Hindlimb muscle (tissue), 1 donor: ENCODE measurements at regions not wholly inside any gene's neighbourhood (a gene's known extent, or its start where the extent isn't known, plus 50 kb on each side); places are given as distances from the start of the nearest gene placed in this dataset.
"Not testable (repeated sequence)": the region's sequence is repeated elsewhere in the genome, so short reads cannot be mapped to it uniquely, and the experiment has no call there.

Source experiments
- DNase-seq: peaks from one replicate; pipeline ENCODE4 v3.0.0-alpha.2; 2013

DNA sequence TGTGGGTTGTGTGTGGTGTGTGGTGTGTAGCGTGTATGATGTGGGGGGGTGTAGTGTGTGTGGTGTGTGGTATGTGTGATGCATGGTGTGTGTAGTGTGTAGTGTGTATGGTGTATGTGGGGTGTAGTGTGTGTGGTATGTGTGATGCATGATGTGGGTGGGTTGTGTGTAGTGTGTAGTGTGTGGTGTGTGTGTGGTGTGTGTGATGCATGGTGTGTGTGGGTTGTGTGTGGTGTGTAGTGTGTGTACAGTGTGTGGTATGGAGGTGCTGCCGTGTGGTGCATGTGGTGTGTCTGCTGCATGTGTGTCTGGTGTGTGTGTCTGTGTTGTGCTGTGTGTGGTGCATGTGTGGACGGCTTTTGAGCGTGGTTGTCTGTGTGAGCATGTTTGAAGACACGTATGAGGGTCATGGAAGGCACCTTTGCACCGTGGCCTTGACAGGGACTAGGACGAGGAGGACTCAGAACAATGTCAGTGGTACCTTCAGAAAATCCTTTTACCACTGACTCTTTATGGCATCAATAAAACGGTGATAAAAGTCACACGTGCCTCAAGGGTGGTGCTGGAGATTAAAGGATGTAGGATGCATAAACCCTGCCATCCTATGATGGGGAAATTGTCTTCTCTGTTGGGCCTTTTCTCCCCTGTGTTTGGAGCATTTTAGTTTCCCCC is 328.7 kb upstream of the B3GAT1 start:
- no peak for DNase-seq

DNA sequence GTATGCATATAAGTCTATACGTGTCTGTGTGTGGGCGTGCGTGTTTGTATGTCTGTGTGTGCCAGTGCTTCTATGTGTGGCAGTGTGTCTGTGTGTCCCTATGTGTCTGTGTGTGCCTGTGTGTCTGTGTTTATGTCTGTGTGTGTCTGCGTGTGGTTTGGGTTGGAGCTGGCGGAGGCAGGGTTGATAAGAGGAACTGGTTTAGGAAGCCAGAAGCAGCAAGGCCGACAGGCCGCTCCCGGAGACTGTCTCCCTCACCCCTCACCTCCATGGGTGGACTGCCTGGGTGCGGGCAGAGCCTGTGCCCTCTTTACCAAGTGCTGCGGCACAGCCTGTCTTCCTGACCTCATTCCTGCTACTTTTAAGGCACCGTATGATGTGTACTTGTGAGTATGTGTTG is 327.1 kb upstream of the B3GAT1 start:
- no peak for DNase-seq

DNA sequence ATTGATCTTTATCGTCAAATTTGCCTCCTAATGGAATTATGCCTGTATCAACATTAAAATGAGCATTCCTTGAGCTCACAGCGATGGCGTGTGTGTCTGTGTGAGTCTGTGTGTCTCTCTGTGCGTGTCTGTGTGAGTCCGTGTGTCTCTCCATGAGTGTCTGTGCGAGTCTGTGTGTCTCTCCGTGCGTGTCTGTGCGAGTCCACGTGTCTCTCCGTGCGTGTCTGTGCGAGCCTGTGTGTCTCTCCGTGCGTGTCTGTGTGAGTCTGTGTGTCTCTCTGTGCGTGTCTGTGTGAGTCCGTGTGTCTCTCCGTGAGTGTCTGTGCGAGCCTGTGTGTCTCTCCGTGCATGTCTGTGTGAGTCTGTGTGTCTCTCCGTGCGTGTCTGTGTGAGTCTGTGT is 326.5 kb upstream of the B3GAT1 start:
- DNase-seq = no peak

DNA sequence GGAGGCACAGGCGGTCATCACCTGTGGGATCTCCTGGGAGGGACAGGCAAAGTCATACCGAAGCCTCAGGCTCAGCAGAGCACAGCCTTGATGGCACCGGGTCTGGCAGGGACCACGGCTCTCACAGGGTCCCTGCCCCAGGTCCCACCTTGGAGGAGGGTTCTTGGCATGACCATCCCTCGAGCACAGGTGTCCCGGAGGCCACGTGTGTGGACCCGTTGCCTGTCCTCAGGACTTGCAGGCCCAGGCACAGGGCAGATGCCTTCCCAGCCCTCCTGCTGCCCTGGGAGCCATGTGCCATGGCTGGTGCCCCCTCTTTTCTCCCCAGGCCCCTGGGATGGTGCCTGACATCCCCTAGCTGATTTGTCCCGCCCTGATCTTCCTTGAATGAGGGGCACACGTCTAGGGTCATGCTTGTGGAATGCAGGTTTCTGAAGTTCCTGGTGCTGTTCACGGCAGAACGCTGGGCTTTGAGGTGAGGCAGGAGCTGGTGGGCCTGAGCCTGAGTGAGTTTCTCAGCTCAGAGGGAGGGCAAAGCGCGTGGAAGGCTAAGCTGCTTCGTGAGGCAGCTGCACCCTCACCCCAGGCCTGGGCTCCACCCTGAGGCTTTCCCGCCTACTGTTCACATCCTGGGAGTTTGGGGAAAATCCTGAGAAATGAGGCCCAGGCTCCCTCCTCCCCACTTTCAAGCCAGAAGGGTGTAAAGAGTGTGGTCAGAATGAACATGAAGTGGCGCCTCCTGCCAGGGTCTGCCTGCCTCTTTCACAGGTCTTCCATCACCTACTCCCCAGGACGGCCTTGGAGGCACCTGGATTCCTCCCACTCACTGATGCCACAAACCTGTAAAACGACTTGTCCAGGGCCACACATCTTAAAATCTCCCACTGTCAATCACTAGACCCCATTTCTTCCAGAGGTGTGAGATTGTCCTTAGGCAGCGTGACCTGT is 325.8 kb upstream of the B3GAT1 start:
- DNase-seq = no peak

DNA sequence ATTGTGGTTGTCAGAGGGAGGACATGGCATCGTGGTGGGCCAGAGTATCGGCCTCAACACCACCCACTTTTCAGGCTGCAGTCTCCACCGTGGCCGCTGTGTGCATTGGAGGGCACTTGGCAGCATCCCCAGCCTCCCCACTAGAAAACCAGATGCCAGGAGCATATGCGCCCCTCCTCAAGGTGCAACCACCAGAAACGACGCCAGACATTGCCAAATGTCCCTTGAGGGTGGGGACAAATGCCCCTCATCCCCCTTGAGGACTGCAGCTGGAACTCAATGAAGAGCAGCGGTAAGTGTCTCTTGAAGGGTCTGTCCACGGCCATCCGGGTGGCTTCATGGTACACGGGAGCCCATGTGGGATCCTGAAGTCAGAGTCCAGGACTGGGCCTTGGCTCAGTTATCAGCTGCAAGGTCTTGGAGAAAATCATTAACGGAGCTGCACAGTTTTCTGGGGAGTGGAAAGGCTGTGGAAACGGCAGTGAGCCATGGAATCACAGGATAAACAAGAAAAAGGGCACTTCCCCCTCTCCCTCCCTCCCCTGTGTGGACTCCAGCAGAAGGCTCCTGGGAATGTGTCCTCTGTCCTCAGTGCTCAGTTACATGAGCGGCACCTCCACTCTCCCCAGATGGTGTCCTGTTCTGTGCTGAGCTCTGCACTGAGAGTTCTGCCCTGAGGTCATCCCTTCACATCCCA is 324.4 kb upstream of the B3GAT1 start:
- DNase-seq = no peak

DNA sequence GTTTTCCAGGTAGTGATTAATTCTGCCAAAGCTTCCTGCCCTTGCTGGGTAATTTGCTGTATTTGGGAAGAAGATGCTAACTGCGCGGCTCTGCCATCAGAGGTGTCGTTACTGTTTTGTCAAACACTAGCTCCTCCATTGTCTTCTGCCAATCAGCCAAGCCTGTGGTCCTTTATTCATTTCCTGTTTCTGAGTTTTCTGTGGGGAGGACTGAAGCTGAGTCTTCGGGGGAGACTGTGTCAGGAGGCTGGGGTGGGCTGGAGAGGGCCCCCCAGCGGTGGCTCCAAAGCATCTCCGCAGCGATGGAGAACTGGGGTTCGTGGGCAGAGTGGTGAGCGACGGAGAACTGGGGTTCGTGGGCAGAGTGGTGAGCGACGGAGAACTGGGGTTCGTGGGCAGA is 322.9 kb upstream of the B3GAT1 start:
- DNase-seq = no peak

DNA sequence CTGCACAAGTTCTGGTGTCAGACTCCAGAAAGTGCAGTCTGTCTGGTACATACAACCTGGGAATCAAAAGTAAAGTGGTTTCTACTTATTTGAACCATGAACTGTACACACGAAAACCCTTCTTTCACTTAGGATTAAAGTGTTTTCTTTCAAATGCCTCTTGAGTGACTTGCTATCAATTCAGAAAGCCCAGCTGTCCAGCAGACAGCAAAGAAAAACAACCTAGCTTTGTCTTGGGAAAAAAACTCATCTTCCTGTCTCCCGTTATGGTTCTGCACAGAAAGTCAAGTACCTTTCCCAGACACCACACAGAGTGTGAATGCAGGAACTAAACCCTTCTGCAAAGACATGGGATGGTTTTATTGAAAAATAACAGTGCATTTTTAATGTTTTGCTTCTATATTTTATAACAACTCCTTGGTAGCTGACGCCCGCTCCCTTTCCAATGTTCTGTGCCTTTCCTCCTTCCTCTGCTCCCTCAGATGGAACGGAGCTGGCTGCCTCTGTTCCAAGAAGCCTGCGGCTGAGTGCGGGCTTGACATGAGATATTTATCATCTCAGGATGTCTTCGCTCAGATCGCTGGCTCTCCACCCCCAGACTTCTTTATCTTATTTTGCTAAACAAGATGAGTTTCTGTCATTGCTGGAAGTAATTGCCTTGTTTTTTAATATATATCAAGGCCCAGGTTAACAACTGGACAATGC is 322.3 kb upstream of the B3GAT1 start:
- DNase-seq = no peak

DNA sequence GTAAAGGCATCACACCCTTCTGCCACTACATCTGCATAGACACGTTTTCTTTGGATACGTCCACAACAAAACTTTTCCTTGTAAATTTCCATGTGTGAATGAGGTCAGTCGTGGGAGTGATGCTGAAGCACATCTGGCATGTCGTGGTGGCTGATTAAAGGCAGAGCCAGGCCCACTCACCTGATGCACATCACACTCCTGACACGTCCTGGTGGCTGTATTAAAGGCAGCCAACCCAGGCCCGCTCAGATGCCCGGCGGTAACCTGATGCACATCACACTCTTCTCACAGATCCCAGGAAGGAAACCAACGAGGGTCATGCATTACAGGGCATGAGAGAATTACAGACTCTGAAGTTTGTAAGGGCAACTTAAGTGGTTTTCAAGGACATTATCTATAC is 321.6 kb upstream of the B3GAT1 start:
- no peak for DNase-seq

DNA sequence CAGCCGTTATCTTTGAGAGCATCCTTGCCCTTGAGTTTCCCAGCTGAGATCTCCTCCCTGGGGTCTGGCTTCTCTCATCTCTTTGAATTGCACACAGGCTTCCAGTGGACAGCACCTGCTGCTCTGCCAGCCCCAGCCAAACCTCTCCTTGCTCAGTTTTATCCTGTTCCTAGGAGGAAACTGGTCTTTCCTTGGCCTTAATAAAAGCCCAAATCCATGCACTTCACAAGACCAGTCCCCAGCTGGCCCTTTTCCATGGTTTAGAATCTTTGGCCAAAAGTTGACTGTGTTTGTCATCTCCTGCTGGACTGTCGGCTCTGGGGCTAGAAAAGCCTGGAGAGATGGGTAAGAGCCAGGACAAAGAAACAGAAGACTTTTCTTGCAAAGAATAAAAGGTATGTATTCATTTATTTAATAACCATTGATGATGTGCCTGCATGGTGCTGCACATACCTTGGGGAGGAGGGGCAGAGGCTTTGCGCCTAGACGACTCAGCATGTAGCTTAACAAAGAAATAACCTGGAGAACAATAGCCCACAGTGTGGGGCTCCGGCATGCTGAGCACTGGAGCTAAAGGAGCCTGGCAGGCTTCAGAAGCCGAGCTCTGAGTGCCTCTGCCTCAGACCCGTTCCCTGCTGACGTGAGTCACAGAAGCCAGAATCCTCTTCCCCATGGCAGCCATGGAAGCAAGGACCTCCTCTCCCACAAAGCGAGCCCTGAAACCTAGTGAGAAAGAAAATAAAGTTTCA is 319.3 kb upstream of the B3GAT1 start:
- no peak for DNase-seq

DNA sequence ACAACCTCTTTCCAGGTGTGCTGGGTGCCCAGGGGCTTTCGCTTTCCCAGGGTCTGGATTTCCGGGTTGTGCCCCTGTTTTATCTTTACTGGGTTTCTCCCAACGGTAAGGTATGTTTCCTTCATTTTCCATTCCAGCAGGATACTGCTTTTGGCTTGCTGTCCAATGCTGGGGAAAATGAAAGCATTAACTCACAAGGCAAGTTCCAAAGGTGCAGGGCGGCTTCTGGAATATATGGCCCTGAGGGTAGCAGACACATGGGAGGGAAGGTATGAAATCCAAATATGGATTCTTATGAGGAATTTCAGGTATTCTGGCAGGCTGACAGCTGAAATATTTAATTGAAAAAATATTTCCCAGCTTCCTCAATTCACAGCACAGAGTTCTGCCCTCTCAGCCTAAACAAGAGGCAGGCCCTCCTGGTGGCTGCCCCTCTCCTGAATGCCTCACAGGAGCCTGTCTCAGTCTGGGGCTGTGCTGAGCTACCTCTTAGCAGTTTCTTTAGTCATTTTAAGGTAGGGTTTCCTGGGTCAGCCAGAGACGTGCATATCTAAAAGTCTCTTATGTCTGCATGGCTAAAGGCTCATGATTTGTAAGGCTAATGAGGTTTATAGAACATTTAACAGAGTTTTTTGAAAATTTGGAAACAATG is 318.6 kb upstream of the B3GAT1 start:
- DNase-seq = no peak

DNA sequence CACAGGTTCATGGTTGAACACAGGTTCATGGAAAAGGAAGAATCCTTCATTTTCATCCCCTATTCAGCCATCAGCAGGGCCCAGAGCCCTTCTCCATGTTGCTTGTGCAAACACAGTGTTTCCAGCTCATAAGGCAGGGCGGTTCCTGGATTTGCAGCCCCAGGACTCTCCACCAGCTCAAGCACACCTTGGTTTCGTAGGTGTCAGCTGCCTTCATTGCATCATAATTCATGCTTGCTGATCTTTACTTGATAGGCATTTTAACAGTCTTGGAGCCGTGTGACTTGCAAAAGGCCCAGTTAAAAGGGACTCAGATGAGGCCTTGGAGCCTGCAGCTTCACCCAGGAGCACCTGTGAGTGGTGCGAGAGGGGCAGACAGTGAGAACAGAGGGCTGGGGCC is 318.1 kb upstream of the B3GAT1 start:
- no peak for DNase-seq

DNA sequence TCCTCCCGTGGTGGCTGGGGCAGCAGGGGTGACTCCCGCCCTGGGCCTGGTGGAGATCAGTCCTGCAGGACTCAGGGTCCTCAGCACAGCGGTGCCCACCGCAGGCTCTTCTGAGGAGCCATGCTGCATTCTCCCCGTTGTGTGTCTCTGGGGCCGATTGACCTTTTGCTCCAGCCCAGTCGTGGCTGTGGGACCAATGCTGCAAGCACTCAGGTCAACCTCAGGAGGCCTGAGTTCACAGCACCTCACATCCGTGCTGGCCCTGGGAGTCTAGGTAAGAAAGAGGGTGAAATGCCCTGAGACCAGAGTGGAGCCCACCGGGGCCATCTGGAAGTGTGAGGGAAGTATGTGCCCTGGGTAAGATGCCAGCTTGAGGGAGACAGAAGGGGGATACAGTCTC is 316.1 kb upstream of the B3GAT1 start:
- no peak for DNase-seq

DNA sequence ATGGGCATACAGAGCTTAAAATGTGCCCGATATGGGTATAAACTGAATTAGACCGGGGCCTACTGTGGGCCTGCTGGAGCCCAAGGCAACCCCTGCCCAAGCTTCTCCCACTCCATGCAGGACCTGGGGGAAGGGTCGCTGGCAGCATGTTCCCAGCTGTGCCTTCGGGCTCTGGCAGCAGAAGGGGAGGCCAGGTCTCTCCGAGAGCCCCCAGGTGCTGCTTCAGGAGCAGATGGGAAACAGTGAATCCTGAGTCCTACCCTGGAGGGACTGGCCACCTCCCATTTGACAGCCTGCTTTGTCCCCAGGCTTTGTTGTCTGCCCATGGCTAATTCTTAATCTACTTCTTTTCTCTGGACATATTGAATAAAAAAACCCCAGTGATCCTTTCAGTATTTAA is 315.6 kb upstream of the B3GAT1 start:
- no peak for DNase-seq

DNA sequence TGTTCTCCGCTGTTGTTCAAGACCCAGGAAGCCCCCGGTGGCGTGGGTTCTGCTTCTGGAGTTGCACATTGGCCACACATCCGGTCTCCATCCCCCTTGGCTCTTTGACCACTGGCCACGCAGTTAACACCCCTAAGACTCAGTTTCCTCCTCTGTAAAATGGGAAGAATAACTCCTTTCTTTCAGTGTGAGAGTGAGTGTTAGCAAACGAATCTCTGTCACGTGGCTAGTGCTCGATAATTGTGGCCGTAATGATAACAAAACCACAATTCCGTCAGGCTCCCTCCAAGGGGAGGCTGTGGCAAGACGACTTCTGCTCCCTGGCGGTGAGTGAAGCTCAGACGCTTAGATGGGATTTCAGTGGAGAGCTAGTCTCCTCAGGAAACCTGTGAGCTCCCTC is 315.2 kb upstream of the B3GAT1 start:
- no peak for DNase-seq

DNA sequence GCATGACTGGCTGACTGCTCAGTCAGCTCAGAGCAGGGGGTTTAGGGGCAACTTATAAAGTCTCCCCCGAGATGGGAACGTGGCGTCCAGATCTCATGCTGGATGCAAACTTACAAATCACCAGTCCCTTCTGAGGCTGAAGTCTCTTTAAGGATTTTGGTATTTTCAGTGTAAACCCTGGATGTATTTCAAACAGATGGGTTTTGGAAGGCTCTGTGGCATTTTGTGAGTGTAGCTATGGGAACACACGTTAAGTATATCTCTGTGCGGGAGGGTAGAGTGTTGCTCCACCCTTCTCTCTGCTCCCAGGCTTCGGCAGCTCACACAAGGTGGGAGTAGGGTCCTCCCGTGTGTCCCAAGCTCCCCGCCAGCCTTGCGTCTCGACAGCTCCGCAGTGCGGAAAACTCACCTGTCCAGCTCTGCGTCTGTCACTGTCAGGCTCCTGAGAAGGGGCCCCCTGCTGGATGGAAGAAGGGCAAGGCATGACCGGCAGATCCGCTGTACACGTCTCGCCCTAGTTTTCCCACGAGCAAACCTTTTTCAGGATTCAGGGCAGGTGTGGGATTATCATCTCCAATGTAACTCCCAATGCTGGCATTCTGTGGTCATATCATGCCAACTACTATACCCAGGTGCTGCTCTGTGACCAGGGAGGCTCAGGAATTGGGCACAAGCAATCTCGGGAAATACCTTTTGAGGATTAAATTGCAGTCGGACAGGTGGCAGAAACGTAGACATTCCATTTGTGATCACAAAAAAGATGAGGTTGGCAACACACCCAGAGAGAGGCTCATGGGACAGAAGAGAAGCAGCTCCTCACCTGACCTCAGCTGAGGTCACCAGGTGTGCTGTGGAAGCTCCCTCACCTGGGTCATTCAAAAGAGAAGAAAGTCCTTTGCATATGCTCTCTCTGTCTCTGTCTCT is 313.9 kb upstream of the B3GAT1 start:
- no peak for DNase-seq

DNA sequence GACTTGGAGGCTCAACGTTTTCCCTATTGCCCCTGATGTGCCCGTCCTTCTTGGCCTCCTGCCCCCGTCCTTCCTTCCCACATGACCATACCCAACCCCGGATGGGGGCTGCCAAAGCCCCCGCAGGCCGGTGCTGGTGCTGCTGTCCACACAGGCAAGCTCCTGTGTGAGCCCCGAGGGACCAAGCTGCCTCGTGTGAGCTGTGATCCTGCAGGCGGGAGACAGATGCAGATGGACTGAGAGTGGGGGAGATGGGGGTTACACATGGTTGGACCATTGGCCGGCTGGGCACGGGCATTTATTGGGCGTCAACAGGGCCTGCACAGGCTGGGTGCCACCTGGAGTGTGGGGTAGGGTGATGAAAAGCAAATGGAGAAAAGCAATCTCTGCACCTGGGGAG is 313.2 kb upstream of the B3GAT1 start:
- DNase-seq = no peak

DNA sequence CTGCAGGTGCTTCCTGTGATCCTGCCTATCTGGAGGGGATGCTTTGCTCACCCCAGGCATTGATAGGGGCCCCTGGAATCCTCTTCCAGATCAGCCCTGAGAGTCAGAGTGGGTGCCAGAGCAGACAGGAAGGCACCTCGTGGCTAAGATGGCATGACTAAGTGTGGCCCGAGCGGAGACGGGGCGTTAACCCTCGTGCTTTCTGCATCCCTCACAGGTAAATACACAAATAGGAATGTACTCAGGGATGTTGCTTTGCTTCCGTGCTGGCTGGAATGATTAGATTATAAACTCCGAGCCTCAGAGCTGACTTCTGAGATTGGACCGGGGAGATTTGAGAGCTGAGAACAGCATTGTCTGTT is 312.7 kb upstream of the B3GAT1 start:
- no peak for DNase-seq

DNA sequence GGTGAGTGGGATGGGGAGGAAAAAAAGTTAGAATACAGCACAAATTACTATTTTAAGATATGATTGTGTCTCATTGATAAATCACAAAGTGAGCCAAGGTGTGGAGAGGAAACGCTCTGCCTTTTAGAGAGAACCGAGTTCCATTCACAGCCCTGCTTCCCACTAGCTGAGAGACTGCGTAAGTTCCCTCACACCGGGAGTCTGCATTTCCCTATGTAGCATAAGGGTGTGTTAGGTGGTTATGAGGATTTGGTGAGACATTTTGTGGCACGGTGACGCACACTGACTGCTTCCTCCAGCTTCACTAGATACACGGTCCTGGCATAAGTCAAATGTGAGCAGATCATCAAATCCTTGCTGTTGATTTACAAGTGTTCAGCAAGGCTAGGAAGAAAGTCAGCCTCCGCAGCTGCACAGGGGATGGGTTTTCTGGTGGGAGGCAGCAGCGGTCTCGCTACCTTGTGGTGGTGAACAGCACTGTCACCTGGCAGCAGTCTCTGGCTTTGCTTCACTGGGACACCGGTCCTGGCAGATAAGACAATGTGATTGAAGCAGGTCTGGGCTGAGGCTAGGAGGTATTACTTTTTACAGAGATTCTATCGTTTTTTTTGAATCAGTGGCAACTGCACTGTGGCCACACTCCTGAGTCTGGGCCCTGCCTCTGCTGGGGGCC is 312.2 kb upstream of the B3GAT1 start:
- no peak for DNase-seq

DNA sequence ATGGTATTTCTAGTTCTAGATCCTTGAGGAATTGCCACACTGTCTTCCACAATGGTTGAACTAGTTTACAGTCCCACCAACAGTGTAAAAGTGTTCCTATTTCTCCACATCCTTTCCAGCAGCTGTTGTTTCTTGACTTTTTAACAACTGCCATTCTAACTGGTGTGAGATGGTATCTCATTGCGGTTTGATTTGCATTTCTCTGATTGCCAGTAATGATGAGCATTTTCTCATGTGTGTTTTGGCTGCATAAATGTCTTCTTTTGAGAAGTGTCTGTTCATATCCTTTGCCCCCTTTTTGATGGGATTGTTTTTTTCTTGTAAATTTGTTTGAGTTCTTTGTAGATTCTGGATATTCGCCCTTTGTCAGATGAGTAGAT is 308.6 kb upstream of the B3GAT1 start:
- DNase-seq = not testable (repeated sequence)
